GM21786 (cell line): ENCODE measurements at regions not wholly inside any gene's neighbourhood (a gene's known extent, or its start where the extent isn't known, plus 50 kb on each side); places are given as distances from the start of the nearest gene placed in this dataset.

Experiments used
- ATAC-seq: cut with Tn5 transposase; IDR thresholded peaks from one replicate; pipeline ENCODE4 v1.9.1; 2021; ENCODE audit not compliant: unreplicated experiment

DNA sequence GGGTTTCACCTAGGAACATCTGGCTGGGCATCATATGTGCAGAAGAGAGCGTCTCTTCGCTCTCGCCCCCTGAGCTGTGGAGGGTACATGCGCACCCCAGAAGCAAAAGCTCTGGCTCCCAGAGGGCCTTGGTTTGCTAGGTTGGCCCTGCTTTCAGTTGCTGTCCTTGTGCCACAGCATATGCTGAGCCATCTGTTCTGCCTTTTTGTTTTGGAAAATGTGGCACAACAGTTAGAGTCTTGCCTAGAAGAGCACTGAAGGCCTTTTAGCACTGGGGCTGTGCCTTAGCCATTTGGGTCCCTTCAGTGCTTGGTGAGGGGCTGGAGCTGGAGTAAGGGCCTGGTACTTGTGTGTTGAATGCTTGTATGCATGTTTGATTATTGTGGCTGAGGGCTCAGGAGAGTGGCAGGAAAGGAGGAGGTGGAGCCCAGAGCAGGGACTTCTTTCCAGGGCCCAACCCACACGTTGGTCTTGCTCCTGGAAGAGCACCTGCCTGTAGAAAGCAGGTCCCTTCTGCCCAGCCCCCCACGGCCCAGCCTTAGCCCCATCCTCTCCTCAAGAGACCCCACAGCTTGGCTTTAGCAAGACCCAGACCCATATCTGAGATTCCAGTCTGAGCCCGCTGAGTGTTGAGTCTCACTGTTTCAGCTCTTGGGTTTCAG lies 113.7 kb downstream of the SLC25A47 start:
- ATAC-seq: no peak

DNA sequence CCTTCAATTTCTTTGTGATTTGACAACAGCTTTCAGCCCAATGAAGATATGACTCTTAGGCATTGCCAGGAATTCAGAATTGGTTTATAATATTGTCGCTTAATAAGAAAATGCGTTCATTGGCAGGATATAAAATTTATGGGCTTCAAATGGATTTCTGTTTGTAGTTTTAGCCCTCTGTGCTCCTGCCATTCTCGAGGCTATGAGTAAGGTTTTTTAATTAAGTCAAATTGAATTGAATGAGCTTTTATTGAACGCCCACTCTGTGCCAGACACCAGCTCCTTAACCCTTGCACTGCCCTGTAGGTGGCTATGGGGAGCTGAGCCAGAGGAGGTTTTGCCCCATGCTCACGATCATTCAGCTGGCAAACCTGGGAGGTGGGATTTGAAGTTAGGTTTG lies 115.1 kb downstream of the SLC25A47 start:
- no peak for ATAC-seq

DNA sequence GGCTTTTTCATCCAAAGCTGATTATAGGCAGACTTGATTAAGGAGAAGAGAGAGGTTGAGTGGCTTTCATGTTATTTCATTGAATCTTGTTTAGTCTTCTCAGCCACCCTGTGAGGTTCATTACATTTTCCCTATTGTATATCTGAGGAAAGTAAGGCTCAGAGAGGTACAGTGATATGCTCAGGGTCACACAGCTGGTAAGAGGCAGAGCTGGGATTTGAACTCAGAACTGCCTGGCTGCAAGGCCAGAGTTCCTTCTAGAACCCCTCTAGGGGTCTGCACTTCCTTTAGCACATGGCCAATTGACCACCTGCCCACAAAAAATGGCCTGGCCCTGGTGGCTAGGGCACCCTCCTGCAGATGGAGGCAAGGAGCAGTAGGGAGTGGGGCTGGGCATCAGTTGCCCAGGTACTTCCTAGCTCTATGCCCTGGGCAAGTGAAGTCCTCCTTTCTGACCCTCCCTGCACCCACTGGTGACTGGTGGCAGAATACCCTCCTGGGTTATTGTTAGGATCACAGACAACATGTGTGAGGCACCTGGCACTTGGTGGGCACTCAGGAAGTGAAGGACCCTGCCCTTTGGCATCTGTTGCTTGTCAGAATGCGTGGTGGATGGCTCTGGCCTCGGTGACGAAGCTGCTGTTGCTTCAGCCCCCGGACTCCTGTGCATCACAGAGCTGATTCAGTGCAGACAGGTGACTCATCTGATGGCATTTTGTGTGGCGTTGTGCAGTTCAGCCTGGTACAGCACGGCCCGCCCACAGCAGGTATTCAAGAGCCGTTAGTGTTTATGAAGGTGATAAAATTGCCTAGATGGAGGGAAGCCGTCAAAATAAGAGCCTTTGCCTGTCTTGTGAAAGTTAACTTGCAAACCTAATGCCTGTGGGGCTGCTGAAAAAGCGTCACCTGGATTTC lies 115.8 kb downstream of the SLC25A47 start:
- no peak for ATAC-seq

DNA sequence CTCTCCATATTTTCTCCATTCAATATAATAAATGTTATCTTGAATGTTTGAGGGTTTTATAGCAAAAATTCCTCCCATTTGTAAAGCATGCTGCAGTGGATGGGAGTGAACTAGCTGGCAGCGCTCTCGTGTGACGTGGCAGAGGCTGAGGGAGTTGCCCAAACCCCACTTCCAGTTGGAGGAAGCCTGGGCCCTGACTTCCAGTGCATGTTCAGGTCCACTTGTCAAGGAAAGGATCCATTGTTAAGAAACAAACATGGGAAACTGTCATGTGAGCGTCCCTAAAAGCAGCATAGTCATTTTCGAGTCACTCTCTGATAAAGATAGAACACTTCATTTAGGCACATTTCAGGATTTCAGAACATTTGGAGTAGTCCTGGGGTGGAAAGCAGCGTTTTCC lies 116.6 kb downstream of the SLC25A47 start:
- ATAC-seq: no peak

DNA sequence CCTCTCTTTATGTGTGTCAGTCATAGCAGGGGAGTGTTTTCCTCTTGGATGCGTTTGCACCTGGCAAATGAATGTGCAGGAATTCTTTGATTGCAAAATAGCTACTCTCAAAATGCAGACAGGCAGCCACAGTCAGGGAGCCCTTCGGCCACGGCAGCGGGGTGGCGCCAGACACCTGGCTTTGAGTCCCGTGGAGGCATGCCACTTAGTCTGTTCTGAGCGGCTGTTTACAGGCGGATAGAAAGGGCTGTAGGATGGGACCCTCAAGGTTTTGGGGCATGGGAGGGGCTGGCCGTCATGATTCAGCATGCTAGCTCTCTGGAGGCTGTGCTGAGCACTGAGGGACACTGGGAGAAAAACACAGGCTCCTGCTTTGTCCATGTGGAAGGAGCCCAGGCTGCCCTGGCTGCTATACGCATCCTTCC lies 117.1 kb downstream of the SLC25A47 start:
- no peak for ATAC-seq

DNA sequence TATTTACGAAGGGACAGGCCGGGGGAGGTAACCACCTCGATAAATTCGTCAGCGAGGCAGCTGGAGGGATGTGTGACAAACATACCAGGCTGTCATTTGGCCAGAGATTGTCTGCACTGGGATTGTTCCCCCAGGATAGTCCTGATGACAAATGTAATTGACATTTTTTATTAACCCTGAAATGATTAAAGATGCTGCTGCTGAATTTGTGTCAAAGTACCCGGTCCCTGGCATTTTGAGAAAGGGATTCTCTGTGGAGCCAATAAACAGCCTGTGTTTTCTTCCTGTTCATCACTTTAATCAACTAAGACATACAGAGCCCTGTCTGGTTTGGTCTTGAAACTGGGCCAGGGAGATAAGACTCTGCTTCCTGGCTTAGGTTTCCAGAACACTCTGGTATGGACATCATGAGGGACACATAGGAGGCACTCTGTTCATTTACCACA lies 117.6 kb downstream of the SLC25A47 start:
- no peak for ATAC-seq

DNA sequence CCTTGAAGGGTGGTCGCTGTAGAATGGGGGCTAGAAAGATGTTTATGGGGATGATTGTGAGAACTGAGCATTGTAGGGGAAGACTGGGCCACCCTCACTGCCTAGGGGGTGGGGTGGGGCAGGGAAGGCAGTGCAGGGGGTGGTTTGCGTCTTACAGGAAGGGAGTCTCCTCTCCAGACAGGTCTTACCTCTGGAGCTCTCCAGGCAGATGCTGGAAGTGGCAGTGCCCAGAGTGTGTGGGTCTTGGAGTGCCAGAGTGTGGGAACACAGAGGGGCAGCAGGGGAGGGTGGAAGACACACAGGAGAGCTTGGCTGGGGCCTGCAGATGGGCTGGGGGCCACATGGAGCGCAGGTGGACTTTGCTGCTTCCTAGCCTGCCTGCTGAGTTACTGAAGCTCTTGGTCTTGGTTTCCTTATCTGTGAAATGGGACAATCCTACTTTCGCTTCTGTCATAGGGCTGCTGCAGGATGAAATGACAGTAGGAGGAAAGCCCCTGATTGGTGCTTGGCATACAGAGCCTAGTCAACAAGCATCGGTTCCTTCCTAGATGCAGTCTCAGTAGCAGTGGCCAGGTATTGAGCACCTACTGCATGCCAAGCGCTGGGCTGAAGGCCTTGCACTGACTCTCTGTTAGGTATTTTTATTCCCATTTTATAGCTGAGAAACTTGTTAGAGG lies 118.3 kb downstream of the SLC25A47 start:
- no peak for ATAC-seq

DNA sequence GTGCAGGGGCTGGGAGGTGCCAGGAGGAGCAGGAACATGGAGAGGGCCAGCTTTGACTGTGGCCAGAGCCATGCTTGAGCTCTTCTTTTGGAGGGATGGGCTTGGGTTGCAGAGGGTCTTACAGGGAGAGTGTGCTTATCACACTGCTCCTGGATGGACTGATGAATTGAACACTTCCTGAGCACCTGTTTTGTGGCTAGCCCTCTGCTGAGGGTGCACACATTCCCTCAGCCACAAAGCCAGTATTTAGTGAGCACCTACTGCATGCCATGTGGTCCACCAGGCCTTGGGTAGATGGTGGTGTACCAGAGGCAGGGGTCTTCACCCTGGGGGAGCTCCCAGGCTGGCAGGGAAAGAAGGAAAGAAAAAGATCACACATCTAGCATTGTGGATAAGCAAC lies 118.9 kb downstream of the SLC25A47 start:
- ATAC-seq: no peak

DNA sequence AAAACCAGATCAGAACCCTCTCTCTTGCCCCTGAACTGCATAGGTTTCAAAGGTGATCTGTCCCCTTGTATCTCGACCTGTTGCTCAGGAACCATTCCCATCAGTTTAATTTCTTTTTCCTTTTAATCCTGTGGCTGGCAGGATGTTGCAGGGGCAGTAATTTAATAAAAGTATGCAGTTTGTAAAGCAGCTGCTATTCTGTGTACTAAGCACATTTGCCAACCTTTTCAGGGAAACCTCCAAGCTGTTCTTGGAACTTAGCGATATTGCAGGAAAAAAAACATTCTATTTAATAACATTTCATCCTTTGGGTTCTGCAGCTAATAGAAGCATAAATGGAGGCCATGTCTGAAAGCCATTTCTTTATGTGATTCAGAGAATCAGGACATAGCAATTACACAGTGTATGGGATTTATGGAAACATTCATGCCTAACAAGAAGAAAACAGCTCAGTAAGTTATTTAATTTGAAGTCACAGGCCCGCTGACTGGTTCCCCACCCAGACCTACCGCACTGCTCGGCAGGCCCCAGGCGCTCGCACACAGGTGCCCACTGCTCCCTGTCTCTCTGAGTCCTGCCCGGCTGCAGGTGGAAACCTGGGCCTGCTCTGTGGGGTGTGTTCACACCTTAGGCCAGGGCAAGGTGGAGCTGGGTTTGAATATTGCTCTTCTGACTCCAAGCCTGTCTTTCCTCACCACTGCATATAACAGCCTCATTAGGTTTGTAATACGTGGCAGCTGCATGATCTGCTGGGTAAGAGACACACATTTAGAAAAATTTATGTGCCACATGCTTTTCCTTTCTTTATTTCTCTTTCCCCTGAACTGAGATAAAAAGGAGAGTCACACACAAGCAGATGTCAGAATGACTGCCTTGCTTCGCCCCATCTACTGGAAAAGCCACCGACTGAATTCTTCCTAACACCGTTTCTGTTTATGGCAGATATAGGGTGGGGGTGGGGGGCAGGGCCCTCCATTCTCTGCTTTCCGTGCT lies 119.7 kb downstream of the SLC25A47 start:
- ATAC-seq: no peak

DNA sequence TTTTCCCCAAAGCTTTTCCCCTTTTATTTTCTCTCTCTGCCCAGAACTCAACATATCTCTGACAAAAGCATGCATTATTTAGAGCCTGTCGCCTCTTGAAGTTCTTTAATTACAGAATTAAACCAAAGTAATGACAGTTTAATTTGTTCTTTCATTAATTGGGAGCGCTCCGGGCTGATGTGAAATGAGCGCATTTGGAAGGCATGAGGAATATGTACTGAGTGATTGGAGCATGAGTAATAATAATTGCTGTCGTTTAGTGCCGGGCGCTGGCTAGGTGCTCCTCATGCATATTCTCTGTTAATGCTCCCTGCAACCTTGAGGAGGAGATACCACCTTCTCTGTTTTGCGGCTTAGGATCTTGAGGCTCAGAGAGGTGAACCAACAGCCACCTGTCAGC lies 120.5 kb downstream of the SLC25A47 start:
- ATAC-seq: no peak

DNA sequence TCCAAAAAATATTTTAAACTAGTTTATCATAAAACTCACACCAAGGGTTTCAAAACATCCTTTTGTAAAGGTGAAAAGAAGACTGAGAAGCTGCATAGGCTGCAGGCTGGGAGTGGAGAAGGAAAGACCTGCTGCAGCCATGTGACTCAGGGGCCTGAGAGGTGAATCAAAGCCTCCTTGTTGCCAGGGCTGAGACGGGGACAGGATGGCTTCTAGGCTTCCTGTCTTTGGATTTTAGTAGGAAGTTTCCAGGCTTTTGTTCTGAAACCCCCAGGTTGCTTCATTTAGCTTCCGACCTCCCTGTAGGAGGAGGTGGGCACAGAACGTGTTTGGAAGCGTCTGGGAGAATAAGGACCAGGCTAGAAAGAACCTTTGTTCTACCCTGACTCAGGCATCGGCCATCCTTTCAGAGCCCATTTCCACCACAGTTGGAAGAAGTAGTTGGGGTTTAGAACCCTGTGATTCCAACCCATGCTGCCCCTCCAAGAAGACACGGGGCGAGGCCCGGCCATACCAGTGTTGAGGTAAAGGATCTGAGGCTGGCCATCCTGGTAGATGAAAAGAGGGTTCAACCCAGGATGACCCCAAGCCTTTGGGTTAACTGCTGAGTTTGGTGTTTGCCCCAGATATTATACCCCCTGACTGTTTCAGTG lies 122.4 kb downstream of the SLC25A47 start:
- ATAC-seq: no peak

DNA sequence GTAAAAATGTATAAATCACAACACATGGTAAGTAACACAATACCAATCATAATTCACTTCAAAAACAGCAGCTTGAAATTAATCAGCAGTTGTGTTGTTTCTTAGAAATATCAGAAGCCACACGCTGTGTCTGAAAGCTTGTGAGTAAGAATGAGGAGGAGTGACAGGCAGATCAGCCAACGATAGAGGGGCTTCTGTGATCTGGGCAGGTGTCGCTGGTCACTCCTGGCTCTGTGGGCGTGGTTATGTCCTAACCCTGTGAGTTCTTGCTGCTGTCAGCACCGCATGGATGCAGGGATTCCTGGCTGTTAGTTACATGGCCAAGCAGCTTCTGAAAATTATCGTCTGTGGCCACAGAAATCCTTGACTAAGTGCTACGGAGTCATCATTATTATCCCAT lies 123.4 kb downstream of the SLC25A47 start:
- no peak for ATAC-seq

DNA sequence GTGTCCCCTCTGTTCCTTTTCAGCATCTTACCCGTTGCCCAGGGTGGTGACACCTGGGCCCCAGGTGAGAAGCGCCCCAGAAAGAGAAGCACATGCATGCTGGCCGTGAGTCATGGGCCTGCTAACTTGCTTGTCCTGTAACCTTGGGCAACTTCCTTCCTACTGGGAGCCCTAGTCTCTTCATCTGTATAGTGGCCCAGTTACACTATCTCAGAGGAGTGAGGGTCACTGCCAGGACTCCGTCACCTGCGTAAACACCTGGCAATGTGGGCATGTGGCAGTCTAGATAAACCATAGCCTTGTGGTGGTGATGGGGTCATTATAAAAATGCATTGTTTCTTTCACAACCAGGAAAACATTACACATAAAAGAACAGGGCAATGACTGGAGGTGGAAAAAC lies 125.2 kb downstream of the SLC25A47 start:
- no peak for ATAC-seq

DNA sequence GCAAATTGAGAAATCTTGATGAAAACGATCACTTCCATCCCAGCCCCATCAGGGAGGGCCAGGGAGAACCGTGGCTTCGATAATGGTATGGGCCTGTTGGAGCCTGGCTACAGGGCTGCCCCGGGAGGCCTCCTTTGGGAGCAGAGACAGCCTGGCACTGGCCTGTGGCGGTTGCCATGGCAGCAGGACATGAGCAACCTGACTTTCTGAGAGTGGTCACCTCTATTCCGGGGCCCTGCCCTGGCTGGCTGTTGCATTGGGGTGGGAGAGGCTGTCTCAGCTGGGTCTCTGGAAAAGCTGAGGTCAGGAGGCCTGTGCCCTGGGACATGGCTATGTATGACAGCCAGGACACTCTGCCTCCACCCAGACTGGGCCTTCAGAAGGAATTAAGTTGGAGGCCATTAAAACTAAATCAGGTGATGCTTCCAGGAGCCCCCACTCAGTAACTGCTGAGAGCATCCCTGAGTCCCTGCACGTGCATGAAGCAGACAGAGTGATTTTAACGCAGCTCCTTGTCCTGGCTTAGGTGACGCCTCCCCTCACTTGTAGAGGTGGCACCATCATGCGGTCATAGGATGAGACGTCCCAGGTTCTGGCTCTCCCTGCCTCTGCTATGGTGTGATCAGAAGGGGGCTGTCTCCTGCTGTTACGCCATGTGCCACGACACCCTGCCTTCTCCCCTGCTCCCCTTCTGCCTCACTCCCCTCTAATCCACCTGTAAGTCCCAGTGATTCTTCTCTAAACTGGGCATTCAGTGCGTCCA lies 126.3 kb downstream of the SLC25A47 start:
- no peak for ATAC-seq

DNA sequence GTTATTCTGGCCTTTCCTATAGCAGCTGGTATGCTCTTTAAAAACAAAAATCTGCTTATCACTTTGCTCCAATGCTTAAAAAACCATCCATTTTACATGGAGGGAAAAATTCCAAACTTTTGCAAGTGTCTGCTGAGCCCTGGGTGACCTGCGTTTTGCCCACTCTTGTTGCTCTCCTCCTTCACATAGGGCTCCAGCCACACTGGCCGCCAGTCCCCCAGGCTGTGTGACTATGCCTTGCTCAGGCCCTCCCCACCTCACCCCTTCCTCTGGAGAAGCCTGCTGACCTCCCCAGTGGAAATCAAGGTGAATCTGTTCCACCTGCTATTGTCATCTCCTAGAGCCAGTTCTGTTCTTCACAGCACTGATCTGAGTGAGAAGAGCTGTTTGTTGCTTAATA lies 126.9 kb downstream of the SLC25A47 start:
- ATAC-seq: no peak

DNA sequence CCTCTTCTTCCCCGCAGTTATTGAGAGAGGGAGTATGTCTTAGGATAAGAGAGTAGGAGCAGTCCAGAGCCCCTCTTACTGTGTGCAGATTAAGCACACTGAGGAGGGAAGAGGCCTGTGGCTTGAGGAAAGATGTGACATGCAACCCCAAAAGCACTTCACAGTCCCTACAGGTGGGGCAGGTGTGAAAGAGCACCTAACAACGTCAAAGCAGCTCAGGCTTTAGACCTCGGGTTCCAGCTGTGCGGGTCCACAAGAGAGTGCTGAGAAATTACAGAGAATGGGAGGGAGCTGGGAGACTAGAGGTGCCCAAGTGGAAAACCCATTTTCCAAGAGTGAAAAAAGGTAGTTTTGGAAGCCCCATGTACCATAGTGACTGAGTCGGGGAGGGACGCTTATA lies 127.6 kb downstream of the SLC25A47 start:
- ATAC-seq: no peak

DNA sequence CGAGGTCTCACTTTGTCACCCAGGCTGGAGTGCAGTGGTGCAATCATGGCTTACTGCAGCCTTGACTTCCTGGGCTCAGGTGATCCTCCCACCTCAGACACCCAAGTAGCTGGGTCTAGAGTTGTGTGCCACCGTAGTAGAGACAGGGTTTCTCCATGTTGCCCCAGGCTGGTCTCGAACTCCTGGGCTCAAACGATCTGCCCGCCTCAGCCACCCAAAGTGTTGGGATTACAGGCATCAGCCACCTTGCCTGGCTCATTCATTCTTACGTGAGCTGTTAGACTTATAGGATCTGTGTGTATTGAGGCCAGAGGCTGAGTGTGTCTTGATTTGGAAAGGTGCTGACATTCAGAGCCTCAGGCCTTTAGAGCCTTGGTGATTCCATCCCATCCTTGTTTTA lies 128.1 kb downstream of the SLC25A47 start:
- no peak for ATAC-seq

DNA sequence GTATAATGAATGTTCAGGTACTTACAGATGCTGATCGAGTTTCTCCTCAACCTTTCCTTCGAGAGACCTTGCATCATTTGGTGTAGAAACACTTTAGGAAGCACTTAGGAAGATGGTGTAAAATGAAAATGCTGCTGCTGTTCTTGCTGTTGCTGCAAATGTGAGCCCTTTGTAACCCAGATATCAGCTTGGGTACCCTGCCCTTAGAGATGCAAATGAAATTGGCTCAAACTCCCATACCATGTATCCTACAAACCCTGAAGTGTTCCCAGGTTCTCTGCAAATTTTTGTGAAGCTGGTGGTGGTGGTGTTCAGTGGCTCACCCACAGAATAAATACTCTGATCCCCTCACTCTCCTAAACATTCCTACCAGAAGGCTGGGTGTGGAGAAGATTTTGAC lies 130.8 kb downstream of the SLC25A47 start:
- ATAC-seq: no peak

DNA sequence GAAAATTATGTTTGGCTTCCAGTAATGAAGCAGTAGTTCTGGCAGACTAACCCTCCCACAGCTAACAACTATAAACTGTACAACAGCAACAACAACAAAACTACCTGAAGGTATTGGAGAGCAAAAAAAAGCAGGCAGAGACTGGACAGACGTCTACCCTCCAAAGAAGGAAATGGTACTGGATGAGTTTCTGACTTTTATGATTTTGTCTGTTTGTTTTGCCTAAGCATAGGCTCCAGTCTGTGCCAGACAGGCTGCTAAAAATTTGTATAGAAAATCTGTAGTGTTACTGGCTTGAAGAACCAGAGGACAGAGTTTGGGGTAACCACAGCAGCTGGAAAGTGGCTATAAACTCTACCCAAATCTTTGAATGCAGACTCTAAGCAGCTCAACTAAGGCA lies 131.3 kb downstream of the SLC25A47 start:
- ATAC-seq: no peak
